GM18907 (cell line): ENCODE measurements at regions not wholly inside any gene's neighbourhood (a gene's known extent, or its start where the extent isn't known, plus 50 kb on each side); places are given as distances from the start of the nearest gene placed in this dataset.

Source experiments
- ATAC-seq: cut with Tn5 transposase; IDR thresholded peaks from one replicate; pipeline ENCODE4 v1.9.1; 2021; ENCODE audit warnings: mild to moderate bottlenecking, moderate library complexity; ENCODE audit not compliant: unreplicated experiment

DNA sequence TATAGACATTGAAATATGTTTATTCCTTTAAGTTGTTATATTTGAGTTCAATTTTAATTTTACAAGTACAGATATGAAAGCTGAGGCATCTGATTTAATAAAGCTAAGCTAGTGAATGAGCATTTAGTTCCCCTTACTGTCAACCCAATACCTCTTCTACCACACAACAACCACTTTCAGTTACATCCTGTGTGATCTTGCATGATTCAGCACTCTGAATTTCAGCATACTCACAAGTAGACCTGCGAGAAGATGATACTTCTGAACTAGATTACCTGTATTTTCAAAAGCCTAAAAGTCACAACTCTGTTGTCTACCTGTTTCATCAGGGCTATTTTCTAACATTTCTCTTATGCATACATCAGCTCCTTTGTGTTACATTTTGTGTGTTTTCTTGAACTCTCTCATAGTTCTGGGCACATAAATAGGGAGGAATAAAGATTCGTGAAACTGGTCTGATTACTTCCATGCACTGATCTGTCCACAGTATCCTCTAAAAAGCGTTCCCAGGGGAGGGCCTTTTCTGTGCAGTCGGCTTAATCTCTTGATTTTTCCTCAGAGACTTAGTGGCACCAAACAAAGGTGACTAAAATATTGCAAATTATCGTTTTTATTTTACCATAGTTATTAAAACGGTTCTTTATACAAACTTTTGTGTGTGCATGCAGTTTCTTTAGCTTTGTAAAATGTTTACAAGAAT lies 2025.5 kb upstream of the NUDT12 start:
- no peak for ATAC-seq

- no peak for ATAC-seq
Measured at GRCh38 chr5:105581988-105582690, 2019.5 kb upstream of the NUDT12 start.

- ATAC-seq = no peak
Measured at GRCh38 chr5:105573575-105573974, 2011.0 kb upstream of the NUDT12 start.

DNA sequence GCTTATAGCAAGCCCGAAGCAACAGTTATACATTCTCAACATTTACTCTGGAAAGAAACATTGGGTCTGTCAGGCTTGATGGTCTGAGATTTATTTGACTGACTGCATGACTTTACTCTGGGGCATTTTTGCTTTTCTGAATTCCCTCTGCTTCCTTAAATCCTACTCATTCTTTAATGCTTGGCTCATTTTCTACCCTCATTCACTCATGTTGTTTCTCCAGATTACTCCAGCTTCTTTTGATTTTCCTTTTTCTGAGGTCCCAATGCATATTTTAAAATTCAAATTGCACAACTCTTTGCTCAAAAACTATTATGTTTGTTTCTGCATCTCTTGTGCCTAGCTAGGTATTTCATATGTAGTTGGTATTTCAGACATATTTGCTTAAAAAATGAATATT lies 2002.9 kb upstream of the NUDT12 start:
- no peak for ATAC-seq

- ATAC-seq = no peak
Measured at GRCh38 chr5:105563842-105564241, 2001.3 kb upstream of the NUDT12 start.

DNA sequence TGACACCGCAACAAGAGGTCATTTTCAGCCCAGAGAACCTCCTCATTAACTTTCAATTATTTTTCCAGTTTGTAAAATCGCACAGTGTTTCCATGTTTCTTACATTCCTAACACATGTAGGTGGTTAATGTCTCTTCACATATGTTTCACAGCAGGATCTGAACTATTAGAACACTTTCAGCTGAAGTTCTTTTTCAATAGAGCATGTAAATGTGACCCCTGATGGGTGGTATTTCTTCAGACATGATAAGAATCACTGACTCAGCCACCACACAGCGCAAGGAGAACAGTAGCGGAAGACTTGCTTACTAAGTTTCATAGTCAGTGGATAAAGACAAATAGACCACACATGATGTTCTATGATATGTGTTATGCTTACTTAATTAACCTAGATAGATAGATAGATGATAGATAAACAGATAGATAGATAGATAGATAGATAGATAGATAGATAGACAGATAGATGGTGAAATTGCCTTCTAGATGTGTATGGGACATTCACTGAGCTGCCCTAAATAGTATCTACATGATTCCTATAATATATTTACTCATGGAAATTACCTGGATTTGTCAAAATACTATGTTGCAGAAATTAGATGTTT lies 1992.1 kb upstream of the NUDT12 start:
- no peak for ATAC-seq

DNA sequence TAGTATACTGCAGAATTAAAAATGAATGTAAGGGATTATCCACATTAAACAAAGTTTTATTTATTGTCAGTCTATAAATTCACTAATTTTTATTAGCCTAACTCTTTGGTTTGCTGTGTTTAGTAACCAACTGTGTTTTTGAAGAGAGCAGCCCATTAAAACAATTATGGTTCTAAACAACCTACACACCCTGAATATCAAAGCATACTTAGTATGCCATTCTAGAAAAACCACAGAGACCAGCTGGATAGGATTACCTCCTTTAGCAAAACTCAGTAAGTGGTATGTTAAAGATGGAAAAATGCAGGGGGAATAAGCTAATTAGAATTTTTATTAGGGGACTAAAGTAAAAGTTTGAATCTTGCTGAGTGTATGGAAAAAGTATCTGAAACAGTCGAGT lies 1981.7 kb upstream of the NUDT12 start:
- no peak for ATAC-seq

GRCh38 chr5:105536675-105537074 lies 1974.1 kb upstream of the NUDT12 start:
- no peak for ATAC-seq

DNA sequence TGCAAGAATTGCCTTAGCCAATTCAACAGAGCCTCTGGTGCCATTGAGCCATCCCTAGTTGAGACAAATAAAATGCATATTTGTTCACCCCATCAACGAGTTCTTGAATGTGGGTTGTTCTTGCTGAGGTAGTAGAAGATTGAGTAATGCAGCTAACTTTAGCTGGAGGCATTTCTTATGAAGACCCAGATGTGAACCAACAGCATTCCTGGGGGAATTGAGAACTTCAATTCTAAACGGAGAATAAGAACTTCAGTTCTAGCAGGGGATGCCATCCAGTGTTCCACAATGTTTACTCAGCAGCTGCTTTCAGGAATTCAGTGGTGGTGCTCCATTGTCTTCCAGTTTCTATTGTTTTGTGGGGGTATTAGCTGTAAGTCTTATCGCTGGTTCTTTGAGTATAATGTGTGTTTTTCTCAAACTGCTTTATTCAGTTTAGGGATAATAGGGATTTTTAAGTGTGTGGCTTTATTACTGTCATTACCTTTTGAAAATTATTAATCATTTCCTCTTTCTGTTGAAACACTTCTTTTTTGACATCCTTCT lies 1968.2 kb upstream of the NUDT12 start:
- ATAC-seq = no peak

GRCh38 chr5:105529851-105530250 lies 1967.3 kb upstream of the NUDT12 start:
- ATAC-seq = no peak

GRCh38 chr5:105508519-105508918 lies 1945.9 kb upstream of the NUDT12 start:
- ATAC-seq = no peak

- ATAC-seq = no peak
Measured at GRCh38 chr5:105506692-105507277, 1944.2 kb upstream of the NUDT12 start.

DNA sequence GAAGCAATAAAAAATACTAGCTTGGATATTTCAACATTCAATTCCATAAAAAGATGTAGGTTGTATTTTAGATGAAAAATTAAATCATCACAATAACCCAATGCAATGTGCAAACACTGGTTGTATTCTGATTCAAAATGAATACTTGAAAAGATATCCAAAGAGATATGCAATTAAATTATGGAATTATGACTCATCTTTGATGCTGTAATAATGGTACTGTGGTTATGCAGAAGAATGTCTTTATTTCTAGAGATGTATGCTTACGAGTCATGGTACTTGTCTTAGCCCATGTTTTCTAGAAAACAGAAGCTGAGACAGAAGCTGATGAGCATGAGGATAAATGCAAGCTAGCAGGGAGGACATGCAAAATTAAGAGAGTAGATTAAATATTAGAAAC lies 1941.4 kb upstream of the NUDT12 start:
- no peak for ATAC-seq

DNA sequence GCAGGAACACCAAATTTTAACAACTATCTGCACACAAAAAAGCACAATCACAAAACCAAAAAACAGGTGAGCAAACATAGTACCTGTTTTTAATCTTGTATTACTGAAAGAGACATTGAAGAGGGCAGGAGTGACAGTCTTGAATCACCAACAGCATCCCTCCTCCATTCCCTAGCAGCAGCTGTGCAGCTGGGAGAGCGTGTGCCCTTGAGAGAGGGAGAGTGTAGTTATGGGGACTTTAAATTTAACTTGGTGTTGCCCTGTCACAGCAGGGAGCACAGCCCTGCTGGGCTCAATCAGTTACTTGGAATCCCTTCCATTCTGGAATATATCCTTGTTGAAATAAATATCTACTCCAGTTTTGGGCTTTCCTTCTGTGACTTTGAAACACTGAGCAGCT lies 1938.7 kb upstream of the NUDT12 start:
- ATAC-seq = no peak

DNA sequence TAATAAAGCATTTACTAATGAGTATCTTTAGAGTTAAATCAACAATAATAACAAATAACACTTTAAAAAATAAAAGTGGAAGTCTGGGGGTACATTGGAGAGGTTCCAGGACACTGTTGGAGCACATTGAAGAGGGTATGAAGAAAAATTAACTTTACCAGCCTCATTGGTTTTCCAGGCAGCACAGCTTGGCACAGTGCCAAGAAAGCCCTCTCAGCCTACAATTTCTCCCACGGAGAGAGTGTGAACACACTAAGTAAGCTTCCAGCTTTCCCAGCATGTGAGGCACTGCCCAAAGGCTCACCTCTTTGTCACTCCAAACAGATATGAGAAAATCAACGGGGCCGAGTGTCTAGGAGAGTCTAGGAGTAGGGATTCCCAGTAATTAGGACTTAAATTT lies 1912.8 kb upstream of the NUDT12 start:
- no peak for ATAC-seq

DNA sequence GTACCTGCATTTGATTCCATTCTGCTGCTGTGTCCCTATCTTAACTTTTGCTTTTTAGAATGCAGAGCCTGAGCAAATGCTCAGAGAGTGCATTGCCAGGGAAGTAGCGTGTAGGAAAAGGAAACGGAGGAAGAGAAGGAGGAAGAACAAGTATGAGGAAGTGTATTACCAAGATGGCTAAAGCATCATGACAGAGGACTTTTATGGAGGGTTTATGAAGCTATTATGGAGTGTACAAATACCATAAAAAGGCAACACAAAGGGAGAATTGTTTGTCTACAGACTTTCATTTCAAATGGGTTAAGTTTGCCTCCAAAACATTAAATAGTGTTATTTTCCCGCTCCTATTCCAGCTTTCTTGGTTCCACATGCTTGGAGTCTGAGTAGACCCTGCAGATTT lies 1899.8 kb upstream of the NUDT12 start:
- ATAC-seq = no peak

DNA sequence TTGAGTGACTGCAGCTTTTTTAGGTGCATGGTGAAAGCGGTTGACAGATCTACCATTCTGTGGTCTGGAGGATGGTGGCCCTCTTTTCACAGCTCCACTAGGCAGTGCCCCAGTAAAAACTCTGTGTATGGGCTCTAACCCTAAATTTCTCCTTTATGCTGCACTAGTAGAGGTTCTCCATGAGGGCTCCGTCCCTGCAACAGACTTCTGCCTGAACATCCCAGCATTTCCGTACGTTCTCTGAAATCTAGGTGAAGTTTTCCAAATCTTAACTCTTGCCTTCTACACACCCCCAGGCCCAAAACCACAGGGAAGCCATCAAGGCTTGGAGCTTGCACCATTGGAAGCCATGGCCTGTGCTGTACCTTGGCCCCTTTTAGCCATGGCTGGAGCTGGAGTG lies 1898.1 kb upstream of the NUDT12 start:
- ATAC-seq = no peak

DNA sequence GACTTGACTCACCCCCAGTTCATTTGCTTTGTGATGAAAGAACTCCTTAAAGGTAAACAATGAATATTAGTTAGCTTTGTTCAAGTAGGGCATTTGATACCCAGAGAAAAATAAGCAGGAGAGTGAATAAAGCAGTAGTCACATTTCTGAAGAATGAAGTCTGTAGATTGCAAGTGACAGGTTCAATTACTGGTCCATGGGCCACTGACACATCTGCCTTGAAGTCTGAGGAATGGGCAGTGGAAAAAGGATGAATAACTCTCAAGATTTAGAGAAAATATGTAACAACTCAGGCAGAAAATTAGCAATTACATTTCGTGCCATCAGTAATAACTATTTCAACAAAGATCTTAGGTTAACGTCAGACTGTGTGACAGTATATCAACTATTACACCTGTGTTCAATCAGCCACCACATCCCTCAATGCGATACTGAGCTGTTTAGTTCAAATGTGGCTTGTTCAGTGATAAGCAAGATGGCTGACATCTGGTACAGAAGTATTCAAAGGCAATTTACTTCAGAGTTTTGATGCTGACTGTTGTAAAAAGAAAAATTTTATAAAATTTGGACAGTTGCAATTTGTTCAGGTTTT lies 1890.7 kb upstream of the NUDT12 start:
- no peak for ATAC-seq

DNA sequence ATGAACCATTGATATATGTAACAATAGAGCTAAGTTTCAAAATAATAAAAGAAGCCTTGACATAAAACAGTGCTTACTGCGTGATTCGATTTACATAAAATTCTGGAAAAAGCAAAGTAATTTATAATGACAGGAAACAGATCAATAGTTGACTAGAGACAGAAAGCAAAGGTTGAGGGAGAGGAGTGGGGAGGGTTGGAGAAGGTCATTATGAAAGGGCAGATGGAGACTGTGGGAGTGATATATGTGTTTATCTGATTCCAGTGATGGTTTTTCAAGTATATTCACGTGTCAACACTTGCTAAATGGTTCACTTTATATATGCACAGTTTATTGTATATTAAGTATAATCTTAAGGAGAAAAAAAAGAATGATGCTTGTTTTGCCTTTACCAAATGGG lies 1885.7 kb upstream of the NUDT12 start:
- ATAC-seq = no peak

DNA sequence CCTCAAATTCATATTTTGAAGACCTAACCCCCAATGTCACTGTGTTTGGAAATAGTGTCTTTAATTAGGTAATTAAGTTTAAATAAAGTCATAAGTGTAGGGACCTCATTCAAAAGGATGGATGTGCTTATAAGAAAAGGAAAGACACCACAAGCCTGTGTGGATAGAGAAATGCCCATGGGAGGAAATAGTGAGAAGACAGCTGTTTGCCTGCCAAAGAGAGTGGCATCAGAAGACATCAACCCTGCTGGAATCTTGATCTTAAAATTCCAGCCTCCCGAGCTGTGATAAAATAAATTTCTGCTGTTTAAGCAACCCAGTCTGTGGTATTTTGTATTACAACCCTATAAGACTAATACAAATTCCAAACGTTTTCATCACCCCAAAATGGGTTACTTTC lies 1867.9 kb upstream of the NUDT12 start:
- no peak for ATAC-seq
